Stimulated activated CD8-positive, alpha-beta memory T cell treated with anti-CD3 and anti-CD28 coated beads, Interleukin-12 subunit alpha, Interleukin-12 subunit beta, amount 100 ng/mL, for 1 hour (primary cell): ENCODE measurements at regions not wholly inside any gene's neighbourhood (a gene's known extent, or its start where the extent isn't known, plus 50 kb on each side); places are given as distances from the start of the nearest gene placed in this dataset.
"Not testable (repeated sequence)": the region's sequence is repeated elsewhere in the genome, so short reads cannot be mapped to it uniquely, and the experiment has no call there.

Source experiments
- DNase-seq: peaks from one replicate; pipeline ENCODE4 v3.0.0-alpha.2; 2020; ENCODE audit warnings: low read depth

DNA sequence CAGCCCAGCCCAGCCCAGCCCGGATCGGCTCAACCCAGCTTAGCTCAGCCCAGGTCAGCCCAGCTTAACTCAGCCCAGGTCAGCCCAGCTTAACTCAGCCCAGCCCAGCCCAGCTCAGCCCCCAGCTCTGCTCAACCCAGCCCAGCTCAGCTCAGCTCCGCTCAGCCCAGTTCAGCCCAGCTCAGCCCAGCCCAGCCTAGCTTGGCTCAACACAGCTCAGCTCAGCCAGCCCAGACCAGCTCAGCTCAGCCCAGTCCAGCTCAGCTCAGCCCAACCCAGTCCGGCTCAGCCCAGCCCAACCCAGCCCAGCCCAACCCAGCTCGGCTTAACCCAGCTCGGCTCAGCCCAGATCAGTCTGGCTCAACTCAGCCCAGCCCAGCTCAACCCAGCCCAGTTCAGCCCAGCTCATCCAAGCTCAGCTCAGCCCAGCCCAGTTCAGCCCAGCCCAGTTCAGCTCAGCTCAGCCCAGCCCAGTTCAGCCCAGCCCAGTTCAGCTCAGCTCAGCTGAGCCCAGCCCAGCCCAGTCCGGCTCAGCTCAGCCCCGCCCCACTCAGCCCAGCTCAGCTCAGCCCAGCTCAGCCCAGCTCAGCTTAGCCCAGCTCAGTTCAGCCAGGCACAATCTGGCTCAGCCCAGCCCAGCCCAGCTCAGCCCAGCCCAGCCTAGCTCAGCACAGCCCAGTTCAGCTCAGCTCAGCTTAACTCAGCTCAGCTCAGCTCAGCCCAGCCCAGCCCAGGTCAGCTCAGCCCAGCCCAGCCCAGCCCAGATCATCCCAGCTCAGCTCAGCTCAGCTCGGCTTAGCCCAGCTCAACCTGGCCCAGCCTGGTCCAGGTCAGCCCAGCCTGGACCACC lies 331.7 kb downstream of the TMEM121 start:
- no peak for DNase-seq

DNA sequence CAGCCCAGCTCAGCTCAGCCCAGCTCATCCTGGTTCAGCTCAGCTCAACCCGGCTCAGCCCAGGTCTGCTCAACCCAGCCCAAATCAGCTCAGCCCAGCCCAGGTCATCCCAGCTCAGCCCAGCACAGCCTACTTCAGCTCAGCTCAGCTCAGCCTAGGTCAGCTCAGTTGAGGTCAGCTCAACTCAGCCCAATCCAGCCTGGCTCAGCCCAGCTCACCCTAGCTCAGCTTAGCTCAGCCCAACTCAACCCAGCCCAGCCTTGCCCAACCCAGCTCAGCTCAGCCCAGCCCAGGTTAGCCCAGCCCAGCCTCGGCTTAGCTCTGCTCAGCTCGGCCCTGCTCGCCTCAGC lies 332.3 kb downstream of the TMEM121 start:
- no peak for DNase-seq

DNA sequence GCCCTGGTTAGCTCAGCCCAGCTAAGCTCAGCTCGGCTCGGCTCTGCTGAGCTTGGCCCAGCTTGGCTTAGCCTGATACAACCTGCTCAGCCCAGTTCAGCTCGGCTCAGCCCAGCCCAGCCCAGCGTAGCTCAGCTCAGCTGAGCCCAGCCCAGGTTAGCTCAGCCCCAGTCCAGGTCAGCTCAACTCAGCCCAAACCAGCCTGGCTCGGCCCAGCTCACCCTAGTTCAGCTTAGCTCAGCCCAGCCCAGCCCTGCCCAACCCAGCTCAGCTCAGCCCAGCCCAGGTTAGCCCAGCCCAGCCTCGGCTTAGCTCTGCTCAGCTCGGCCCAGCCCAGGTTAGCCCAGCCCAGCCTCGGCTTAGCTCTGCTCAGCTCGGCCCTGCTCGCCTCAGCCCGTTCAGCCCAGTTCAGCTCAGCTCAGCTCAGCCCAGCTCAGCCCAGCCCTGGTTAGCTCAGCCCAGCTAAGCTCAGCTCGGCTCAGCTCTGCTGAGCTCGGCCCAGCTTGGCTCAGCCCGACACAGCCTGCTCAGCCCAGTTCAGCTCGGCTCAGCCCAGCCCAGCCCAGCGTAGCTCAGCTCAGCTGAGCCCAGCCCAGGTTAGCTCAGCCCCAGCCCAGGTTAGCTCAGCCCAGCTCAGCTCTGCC lies 332.8 kb downstream of the TMEM121 start:
- DNase-seq: not testable (repeated sequence)

DNA sequence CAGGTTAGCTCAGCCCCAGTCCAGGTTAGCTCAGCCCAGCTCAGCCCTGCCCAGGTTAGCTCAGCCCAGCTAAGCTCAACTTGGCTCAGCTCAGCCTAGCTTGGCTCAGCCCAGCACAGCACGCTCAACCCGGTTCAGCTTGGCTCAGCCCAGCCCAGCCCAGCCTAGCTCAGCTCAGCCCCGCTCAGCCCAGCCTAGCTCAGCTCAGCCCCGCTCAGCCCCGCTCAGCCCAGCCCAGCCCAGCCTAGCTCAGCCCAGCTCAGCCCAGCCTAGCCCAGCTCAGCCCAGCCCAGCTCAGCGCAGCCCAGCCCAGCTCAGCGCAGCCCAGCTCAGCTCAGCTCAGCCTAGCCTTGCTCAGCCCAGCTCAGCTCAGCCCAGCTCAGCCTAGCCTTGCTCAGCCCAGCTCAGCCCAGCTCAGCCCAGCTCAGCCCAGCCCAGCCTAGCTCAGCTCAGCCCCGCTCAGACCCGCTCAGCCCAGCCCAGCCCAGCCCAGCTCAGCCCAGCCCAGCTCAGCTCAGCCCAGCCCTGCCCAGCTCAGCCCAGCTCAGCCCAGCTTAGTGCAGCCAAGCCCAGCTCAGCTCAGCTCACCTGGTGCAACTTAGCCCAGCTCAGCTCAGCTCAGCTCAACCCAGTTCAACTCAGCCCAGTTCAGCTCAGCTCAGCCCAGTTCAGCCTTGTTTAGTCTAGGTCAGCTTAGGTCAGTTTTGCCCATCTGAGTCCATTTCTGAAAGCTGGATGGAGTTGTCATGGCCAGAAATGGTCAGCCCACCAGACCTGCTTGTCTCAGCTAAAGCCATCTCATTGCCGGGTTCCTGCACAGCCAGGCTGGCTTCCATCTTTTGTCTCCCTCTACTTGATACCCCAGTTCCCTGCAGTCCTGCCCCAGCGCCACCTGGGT lies 333.6 kb downstream of the TMEM121 start:
- no peak for DNase-seq

DNA sequence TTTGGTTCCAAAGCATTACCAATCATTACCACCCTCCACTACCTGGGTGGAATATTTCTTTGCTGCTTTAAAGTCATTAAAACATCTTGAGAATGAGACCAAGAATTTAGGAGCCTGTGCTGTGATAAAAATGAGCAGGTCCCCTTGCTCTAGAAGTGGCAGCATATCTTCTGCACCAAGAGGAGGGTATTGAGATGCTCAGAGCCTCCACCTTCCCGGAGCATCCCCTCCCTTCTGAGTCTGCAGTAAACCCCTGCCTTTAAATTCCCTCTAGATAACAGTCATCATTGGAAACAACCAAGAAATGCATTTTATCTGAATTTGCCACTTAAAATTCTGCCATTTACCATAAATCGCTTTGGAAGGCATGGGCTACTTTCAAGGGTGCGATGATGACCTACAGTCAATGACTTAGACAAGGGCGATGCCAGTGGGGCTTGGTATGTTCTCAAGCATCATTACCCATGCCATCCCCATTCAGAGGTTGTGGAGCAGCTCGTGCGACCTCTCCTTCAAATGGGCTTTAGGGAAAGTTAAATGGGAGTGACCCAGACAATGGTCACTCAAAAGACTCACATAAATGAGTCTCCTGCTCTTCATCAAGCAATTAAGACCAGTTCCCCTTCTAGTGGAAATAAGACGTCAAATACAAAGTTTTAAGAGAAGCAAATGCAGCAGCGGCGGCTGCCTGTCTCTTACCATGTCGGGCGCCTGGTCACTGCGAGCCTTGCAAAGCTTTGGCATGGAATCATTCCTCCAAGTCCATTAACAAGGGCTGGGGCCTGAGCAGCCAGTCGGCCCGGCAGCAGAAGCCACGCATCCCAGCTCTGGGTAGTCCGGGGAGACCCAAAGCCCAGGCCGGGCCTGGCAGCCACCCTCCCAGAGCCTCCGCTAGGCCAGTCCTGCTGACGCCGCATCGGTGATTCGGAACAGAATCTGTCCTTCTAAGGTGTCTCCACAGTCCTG lies 334.5 kb downstream of the TMEM121 start:
- no peak for DNase-seq

DNA sequence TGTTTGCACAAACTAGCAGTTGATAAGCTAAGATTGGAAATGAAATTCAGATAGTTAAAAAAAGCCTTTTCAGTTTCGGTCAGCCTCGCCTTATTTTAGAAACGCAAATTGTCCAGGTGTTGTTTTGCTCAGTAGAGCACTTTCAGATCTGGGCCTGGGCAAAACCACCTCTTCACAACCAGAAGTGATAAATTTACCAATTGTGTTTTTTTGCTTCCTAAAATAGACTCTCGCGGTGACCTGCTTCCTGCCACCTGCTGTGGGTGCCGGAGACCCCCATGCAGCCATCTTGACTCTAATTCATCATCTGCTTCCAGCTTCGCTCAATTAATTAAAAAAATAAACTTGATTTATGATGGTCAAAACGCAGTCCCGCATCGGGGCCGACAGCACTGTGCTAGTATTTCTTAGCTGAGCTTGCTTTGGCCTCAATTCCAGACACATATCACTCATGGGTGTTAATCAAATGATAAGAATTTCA lies 335.6 kb downstream of the TMEM121 start:
- no peak for DNase-seq

DNA sequence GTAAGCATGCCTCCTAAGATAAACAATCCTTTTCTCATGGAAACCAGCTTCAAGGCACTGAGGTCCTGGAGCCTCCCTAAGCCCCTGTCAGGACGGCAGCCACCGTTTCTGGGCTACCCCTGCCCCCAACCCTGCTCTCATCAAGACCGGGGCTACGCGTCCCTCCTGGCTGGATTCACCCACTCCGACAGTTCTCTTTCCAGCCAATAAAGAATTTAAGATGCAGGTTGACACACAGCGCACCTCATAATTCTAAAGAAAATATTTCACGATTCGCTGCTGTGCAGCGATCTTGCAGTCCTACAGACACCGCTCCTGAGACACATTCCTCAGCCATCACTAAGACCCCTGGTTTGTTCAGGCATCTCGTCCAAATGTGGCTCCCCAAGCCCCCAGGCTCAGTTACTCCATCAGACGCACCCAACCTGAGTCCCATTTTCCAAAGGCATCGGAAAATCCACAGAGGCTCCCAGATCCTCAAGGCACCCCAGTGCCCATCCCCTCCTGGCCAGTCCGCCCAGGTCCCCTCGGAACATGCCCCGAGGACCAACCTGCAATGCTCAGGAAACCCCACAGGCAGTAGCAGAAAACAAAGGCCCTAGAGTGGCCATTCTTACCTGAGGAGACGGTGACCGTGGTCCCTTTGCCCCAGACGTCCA lies 336.3 kb downstream of the TMEM121 start:
- DNase-seq: no peak

DNA sequence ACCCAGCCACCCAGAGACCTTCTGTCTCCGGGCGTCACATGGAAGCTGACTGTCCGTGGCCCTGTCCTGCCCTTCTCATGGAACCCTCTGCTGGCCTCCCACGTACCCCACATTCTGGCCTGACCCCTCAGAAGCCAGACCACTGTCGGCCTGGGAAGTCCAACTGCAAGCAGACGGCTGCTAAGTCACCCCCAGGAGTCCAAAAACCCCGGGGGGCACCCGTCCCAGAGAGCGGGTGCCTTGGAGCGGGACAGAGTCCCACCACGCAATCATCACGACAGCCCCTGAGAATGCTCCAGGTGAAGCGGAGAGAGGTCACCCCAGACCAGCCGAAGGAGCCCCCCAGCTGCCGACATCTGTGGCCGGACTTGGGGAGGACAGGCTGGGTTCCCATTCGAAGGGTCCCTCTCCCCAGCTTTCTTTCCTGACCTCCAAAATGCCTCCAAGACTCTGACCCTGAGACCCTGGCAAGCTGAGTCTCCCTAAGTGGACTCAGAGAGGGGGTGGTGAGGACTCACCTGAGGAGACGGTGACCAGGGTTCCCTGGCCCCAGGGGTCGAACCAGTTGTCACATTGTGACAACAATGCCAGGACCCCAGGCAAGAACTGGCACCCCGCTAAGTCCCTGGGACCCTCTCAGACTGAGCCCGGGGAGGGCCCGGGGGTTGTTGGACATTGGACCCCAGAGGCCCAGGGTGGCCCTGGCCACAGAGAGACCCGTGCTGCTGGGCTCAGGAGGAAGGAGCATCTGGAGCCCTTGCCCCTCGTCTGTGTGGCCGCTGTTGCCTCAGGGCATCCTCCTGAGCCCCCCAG lies 337.1 kb downstream of the TMEM121 start:
- DNase-seq: no peak

DNA sequence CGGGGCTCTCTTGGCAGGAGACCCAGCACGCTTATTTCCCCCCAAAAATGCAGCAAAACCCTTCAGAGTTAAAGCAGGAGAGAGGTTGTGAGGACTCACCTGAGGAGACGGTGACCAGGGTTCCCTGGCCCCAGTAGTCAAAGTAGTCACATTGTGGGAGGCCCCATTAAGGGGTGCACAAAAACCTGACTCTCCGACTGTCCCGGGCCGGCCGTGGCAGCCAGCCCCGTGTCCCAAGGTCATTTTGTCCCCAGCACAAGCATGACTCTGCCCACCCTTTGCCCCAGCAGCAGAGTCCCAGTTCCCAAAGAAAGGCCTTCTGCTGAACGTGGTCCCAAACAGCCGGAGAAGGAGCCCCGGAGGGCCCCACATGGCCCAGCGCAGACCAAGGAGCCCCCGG lies 337.7 kb downstream of the TMEM121 start:
- no peak for DNase-seq

DNA sequence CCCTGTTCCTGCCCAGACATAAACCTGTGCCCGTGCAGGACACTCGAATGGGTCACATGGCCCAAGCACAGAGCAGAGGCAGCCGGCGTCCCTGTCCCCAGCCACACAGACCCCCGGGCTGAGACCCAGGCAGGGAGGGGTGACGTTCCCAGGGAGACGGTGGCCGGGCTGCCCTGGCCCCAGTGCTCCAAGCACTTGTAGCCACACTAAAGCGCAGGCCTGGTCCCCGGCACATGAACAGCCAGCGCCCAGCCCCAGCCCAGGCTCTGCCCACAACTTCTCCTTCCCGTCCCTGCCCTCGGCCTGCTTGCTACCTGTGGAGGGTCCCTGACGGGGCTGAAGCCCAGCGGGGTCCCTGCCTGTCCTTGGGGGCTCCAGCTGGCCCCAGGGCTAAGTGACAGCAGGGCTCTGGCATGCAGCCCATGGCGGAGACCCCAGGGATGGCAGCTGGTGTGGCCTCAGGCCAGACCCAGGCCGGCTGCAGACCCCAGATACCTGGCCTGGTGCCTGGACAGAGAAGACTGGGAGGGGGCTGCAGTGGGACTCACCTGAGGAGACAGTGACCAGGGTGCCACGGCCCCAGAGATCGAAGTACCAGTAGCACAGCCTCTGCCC lies 338.4 kb downstream of the TMEM121 start:
- DNase-seq: no peak

DNA sequence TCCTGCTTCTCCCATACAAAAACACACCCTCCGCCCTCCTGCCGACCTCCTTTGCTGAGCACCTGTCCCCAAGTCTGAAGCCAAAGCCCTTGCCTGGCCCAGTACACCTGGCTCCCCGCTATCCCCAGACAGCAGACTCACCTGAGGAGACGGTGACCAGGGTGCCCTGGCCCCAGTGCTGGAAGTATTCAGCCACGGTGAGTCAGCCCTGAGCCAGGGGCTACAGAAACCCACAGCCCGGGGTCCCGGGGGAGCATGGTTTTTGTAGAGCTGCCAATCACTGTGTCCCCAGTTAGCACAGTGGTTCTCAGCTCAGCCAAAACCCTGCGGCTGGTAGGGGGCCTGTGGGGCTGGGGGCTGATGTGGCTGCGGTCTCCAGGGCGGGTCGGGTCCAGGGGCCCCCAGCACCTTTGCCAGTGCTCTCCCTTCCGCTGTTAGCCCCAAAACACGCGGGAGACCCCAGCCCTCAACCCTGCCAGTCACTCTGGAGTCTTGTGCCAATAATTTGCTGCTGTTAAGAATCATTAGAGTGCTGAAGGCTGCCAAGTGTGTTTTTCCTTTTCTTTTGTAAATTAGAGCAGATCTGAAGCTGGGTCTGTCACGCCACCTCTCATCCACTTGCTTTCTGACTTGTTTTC lies 339.0 kb downstream of the TMEM121 start:
- DNase-seq: no peak

DNA sequence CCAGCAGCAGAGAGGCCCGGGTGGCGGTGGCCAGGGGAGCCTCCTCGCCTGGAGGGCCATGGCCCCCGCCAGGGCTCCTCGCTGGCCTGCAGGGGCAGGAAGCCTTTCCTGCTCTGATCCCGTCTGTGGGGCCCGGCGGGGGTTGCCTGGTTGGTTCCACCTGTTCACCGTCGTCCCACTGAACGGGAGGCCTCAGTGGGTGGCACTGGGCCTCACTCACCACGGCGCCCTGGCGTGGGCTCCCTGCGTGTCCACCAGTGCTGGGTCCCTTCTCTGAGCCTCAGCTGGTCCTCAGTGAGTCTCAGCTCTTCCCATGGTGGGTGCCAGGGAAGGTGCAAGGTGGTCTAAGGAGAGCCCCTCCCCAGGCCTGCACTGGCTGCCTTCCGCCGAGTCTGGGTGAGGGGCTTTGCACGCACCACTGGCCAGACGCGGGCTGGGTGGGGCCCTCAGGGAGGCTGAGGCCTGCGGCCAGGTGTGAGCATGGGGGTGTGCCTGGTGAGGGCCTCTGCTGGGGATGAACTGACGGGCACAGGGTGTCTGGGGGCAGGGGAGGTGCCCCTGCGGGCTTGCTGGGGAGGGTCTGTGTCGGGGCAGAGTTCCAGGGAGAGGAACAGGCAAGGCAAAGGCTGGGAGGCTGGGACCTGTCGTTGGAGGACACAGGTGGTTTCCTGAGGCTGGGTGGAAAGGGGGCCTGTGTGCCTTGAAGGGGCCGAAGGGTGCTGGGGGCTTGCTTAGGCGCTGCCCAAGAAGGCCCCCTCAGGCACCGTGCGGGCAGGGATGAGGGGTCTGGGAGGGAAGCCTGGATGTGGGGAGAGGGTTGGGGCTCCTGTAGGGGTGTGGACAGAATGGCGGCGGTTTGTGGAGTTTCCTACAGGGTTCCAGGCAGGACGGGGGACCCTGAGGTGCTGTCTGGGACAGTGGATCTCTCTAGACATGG lies 339.8 kb downstream of the TMEM121 start:
- DNase-seq: no peak

DNA sequence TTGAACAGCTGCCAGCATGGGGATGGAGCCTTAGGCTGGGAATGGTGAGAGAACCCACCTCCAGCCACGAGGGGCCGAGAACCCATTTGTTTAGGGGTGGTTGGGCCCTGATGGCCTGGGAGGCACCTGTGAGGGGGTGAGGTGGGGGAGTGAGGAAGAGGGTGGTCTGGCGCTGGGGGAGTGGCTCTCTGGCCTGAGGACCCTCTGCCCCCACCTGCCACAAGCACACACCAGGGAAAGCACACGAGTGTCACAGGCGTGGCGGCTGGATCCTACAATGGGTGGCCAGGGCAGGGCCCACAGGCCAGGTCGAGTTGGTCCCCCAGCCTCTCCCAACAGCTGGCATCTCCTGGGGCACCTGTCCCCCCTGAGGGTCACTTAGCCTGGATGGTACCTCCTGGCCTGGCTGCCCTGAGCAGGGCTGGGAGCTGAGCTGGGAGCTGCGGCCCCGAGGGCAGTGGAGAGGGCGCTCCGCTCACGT lies 340.5 kb downstream of the TMEM121 start:
- DNase-seq: no peak

DNA sequence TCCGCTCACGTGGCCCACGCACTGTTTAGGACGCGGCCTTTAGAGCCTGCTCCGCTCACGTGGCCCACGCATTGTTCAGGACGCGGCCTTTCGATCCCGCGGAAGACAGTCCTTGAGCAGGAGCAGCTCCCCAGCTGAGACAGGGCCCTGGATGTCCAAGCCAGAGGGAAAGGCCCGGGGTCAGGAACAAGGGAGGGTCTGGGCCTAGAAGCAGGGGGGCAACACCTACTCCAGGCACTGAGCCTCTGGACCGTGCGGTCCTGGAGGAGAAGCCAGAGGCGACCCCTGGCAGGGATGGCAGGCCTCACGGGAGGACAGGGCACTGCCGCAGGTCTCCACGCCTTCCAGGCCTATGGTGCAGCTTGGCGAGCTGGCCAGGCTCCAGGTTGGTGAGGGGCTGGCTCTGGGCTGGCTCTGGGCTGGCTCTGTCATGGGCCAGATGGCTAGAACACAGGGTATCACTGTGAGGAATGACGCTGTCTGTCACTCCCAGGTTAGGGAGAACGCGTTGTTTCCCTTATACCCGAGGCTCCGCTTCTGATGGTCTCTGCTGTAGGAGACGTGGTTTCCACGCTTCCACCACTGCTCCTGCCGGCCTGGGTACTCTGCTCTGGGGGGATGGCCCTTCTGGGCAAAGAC lies 341.7 kb downstream of the TMEM121 start:
- no peak for DNase-seq

DNA sequence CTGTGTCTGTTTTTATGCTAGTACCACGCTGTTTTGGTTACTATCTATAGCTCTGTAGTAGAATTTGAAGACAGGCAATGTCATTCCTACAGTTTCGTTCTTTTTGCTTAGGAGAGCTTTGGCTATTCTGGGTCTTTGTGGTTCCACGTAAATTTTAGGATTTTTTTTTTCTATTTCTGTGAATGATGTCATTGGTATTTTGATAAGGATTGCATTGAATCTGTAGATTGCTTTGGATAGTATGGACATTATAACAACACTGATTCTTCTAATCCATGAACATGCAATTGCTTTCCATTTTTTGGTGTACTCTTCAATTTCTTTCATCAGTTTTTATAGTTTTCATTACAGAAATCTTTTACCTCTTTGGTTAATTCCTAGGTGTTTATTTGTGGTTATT lies 345.2 kb downstream of the TMEM121 start:
- DNase-seq: no peak

DNA sequence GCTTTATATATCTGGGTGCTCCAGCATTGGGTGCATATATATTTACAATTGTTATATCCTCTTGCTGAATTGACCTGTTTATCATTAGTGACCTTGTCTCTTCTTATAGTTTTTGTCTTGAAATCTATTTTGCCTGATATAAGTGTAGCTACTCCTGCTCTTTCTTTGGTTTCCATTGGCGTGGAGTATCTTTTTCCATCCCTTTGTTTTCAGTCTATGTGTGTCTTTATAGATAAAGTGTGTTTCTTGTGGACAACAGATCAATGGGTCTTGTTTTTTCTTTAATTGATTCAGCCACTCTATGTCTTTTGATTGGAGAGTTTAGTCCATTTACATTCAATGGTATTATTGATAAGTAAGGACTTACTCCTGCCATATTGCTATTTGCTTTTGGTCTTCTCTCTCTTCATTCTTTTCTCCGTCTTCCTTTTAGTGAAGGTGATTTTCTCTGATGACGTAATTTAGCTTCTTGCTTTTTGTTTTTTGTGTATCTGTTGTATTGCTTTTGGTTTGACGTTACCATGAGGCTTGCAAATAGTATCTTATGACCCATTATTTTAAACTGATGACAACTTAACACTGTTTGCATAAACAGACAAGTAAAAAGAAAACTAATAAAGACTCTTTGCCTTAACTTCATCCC lies 347.6 kb downstream of the TMEM121 start:
- DNase-seq: no peak

DNA sequence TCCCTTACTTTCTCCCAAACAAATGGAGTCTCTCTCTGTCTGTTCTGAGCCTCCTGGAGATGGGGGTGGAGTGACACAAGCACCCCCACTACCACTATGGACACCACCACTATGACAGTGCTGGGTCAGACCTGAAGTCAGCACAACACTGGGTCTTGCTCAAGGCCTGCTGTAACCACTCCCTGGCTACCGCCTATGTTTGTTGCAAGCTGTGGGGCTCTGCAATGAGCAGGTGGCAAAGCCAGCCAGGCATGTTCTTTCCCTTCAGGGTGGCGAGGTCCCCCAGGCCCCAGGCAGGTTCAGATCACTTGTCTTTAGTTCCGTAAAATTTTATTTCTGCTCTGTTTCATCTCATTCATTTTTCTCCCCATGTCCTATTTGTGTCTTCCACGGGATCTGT lies 349.8 kb downstream of the TMEM121 start:
- no peak for DNase-seq
